GM12878 (cell line): ENCODE measurements at regions not wholly inside any gene's neighbourhood (a gene's known extent, or its start where the extent isn't known, plus 50 kb on each side); places are given as distances from the start of the nearest gene placed in this dataset.

ENCODE experiments used
- ATAC-seq: fragments of 200-7000 bp; cut with Tn5 transposase; 3 replicates; pipeline ENCODE4 v1.9.1; 2020; ENCODE audit warnings: mild to moderate bottlenecking, moderate library complexity
- BruUV-seq: library from RNA; stranded (reverse); fragments of 400-500 nt; replicated peaks from 2 replicates; lab custom pipeline; 2021; lab: Mats Ljungman, UMichigan
- CTCF ChIA-PET: fragments of 300-600 bp; sonication (Branson Sonifier 250); formaldehyde crosslinking; extraction: SDS; loops from one replicate; lab custom pipeline; 2021; ENCODE audit warnings: inconsistent platforms; lab: Yijun Ruan, JAX
- POLR2A ChIA-PET: fragments of 350-600 bp; formaldehyde crosslinking; extraction: SDS; loops from one replicate; lab custom pipeline; 2021; ENCODE audit warnings: inconsistent platforms; lab: Charles Lee
- RAD21 ChIA-PET: fragments of 300-600 bp; sonication (Branson Sonifier 250); formaldehyde crosslinking; loops from one replicate; lab custom pipeline; 2023; ENCODE audit warnings: antibody characterized with exemption; ENCODE audit not compliant: unreplicated experiment; lab: Charles Lee
- SMC1A ChIA-PET: fragments of 300-600 bp; sonication (Branson Sonifier 250); formaldehyde crosslinking; loops from one replicate; lab custom pipeline; 2023; ENCODE audit not compliant: unreplicated experiment, uncharacterized antibody; lab: Charles Lee
- DNase-seq: peaks from one replicate; pipeline ENCODE4 v3.0.0-alpha.2; 2011; ENCODE audit warnings: low read depth, low spot score
- FAIRE-seq: peaks from 3 replicates; lab custom pipeline; 2011; peaks lifted over from hg19 to GRCh38; lab: Jason Lieb, UNC
- H2AFZ ChIP-seq: 2 replicates; pipeline ENCODE4 v1.6.0; 2011; ENCODE audit warnings: low read depth, low read length, control low read depth; ENCODE audit not compliant: control insufficient read depth
- H3K27ac ChIP-seq: 2 replicates; pipeline ENCODE4 v1.5.1; 2011; ENCODE audit warnings: control low read depth; ENCODE audit not compliant: control insufficient read depth, insufficient read depth
- H3K27me3 ChIP-seq, 2 experiments: replicated peaks in 1 of 2; 2 replicates each; pipeline versions ENCODE4 v1.6.0 to v1.6.1; 2011; ENCODE audit warnings: low read length in 1 of 2; ENCODE audit not compliant: control insufficient read depth in 2 of 2, insufficient read depth in 2 of 2
- H3K36me3 ChIP-seq, 2 experiments: 2 replicates each; pipeline ENCODE4 v1.5.1; 2011; ENCODE audit warnings: low read length in 1 of 2; ENCODE audit not compliant: control insufficient read depth in 2 of 2, insufficient read depth in 2 of 2
- H3K4me1 ChIP-seq: 2 replicates; pipeline ENCODE4 v1.6.1; 2011; ENCODE audit warnings: mild to moderate bottlenecking, low read length, moderate library complexity, mixed read lengths; ENCODE audit not compliant: control insufficient read depth, insufficient read depth
- H3K4me2 ChIP-seq: 2 replicates; pipeline ENCODE4 v1.6.0; 2011; ENCODE audit warnings: control low read depth; ENCODE audit not compliant: control insufficient read depth, insufficient read depth
- H3K4me3 ChIP-seq: fragments of 200-600 bp; sonication (generic); 2 replicates; pipeline ENCODE4 v1.5.1; 2016
- H3K79me2 ChIP-seq: 2 replicates; pipeline ENCODE4 v1.6.0; 2011; ENCODE audit warnings: low read length; ENCODE audit not compliant: control insufficient read depth, insufficient read depth
- H3K9ac ChIP-seq: 2 replicates; pipeline ENCODE4 v1.8.0; 2011; ENCODE audit warnings: low read length, control low read depth, mixed read lengths; ENCODE audit not compliant: control insufficient read depth, insufficient read depth
- H3K9me3 ChIP-seq: replicated peaks from 3 replicates; pipeline ENCODE4 v1.5.1; 2011; ENCODE audit warnings: mild to moderate bottlenecking, low read length; ENCODE audit not compliant: control insufficient read depth, insufficient read depth
- H4K20me1 ChIP-seq: 2 replicates; pipeline ENCODE4 v1.6.0; 2011; ENCODE audit not compliant: control insufficient read depth, insufficient read depth
- BCL11A ChIP-seq: IDR thresholded peaks from 2 replicates; pipeline ENCODE4 v1.6.1; 2011; ENCODE audit warnings: low read depth, low read length
- CBFB ChIP-seq: IDR thresholded peaks from 2 replicates; pipeline ENCODE4 v1.6.1; 2016; ENCODE audit warnings: antibody characterized with exemption, low read depth
- CEBPB ChIP-seq, 2 experiments: fragments of 150-350 bp in 1 of 2; IDR thresholded peaks; 2 replicates each; pipeline ENCODE4 v1.6.1; 2012 to 2014; ENCODE audit warnings: low read depth in 2 of 2, low read length in 2 of 2, borderline replicate concordance in 1 of 2, inconsistent platforms in 1 of 2
- E4F1 ChIP-seq: fragments of 450-650 bp; IDR thresholded peaks from 2 replicates; pipeline ENCODE4 v1.6.1; 2018; ENCODE audit warnings: borderline replicate concordance, mild to moderate bottlenecking; ENCODE audit not compliant: partially characterized antibody
- FOXK2 ChIP-seq: fragments of 450-650 bp; IDR thresholded peaks from 2 replicates; pipeline ENCODE4 v1.6.1; 2017; ENCODE audit warnings: mild to moderate bottlenecking, moderate library complexity
- HDGF ChIP-seq: fragments of 450-650 bp; IDR thresholded peaks from 2 replicates; pipeline ENCODE4 v1.6.1; 2016; ENCODE audit warnings: antibody characterized with exemption
- MXI1 ChIP-seq: fragments of 150-350 bp; IDR thresholded peaks from 2 replicates; pipeline ENCODE4 v1.6.1; 2011; ENCODE audit warnings: low read depth, mild to moderate bottlenecking, inconsistent platforms, low read length, improper control_type of control experiment
- PKNOX1 ChIP-seq: fragments of 450-650 bp; IDR thresholded peaks from 2 replicates; pipeline ENCODE4 v1.6.1; 2016; ENCODE audit warnings: mild to moderate bottlenecking
- TARDBP ChIP-seq: IDR thresholded peaks from 2 replicates; pipeline ENCODE4 v1.6.1; 2016; ENCODE audit warnings: borderline replicate concordance
- ZNF384 ChIP-seq: IDR thresholded peaks from 2 replicates; pipeline ENCODE4 v1.6.1; 2012; ENCODE audit warnings: low read depth, mild to moderate bottlenecking, low read length, improper control_type of control experiment, borderline replicate concordance
- WGBS: methylation state at CpG from one replicate; pipeline ENCODE4 v1.1.6; 2016; ENCODE audit warnings: low lambda C conversion rate; ENCODE audit not compliant: insufficient replicate concordance, insufficient coverage; ENCODE audit errors: missing lambda C conversion rate; 5-methylcytosine and 5-hydroxymethylcytosine counted together
- in situ Hi-C: fragments of 300-500 bp; cut with MboI; formaldehyde crosslinking; loops from 9 replicates; pipeline ENCODE4 v1.14.3; 2018; ENCODE audit warnings: mixed read lengths
- intact Hi-C: fragments of 100-400 bp; cut with micrococcal nuclease; formaldehyde crosslinking; loops from one replicate; pipeline ENCODE4 v1.14.2; 2022; ENCODE audit not compliant: unreplicated experiment
- TF ChIP-seq, protein P1 (sequence below): IDR thresholded peaks from 2 replicates; pipeline ENCODE4 v1.6.1; 2012; ENCODE audit warnings: low read depth, low read length, improper control_type of control experiment
- TF ChIP-seq, protein P2 (sequence below): IDR thresholded peaks from 2 replicates; pipeline ENCODE4 v1.6.1; 2012; ENCODE audit warnings: low read depth, low read length, improper control_type of control experiment
- TF ChIP-seq, protein P3 (sequence below): fragments of 150-350 bp; IDR thresholded peaks from 2 replicates; pipeline ENCODE4 v1.6.1; 2014; ENCODE audit warnings: mild to moderate bottlenecking, low read depth, low read length
- TF ChIP-seq, protein P4 (sequence below): IDR thresholded peaks from 2 replicates; pipeline ENCODE4 v1.6.1; 2012; ENCODE audit warnings: low read depth, low read length, improper control_type of control experiment

GRCh38 chr22:48649031-48649430 lies 1178.6 kb downstream of the BRD1 start (continued):
- no peak for TF ChIP-seq E4F1
- TF ChIP-seq, all 136 proteins: peak for 0

- Histone ChIP-seq H3K79me2 (no peaks in the 10 kb centered on the region), H4K20me1 (no peaks in the 10 kb centered on the region), H3K9ac (no peak overlapping the region), H3K27me3 (no peaks in the 10 kb centered on the region), H3K4me2 (no peak overlapping the region), H3K4me1 (no peaks in the 10 kb centered on the region), H3K27ac (no peak overlapping the region), H3K9me3 (no peaks in the 10 kb centered on the region; the same call in 2 of the 3 replicates), H3K36me3 (no peaks in the 10 kb centered on the region), H2AFZ (no peak overlapping the region), H3K4me3 (no peak overlapping the region)
- WGBS: 41% methylated on average over 25 of the region's 25 CpGs
- no TSS peak for BruUV-seq
- CTCF ChIA-PET: no interaction called here
- POLR2A ChIA-PET: no interaction called here
- FAIRE-seq (no peak), ATAC-seq (no peak), DNase-seq (no peak)
- RAD21 ChIA-PET: no interaction called here
- intact Hi-C loops (no loop called here), in situ Hi-C loops (no loop called here)
- SMC1A ChIA-PET: no interaction called here
- TF ChIP-seq, protein P1, sequence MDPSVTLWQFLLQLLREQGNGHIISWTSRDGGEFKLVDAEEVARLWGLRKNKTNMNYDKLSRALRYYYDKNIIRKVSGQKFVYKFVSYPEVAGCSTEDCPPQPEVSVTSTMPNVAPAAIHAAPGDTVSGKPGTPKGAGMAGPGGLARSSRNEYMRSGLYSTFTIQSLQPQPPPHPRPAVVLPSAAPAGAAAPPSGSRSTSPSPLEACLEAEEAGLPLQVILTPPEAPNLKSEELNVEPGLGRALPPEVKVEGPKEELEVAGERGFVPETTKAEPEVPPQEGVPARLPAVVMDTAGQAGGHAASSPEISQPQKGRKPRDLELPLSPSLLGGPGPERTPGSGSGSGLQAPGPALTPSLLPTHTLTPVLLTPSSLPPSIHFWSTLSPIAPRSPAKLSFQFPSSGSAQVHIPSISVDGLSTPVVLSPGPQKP: no peak
- TF ChIP-seq CBFB (no peak), TARDBP (no peak), BCL11A (no peak), PKNOX1 (no peak), ZNF384 (no peak), MXI1 (no peak), HDGF (no peak), FOXK2 (no peak), CEBPB (IDR thresholded peaks at IDR 0.05; ENCODE audit: borderline replicate concordance in 1 of 2, low read depth in 2 of 2, low read length in 2 of 2) (no peak)
- TF ChIP-seq, protein P2, sequence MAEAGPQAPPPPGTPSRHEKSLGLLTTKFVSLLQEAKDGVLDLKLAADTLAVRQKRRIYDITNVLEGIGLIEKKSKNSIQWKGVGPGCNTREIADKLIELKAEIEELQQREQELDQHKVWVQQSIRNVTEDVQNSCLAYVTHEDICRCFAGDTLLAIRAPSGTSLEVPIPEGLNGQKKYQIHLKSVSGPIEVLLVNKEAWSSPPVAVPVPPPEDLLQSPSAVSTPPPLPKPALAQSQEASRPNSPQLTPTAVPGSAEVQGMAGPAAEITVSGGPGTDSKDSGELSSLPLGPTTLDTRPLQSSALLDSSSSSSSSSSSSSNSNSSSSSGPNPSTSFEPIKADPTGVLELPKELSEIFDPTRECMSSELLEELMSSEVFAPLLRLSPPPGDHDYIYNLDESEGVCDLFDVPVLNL: no peak
- TF ChIP-seq, protein P3, sequence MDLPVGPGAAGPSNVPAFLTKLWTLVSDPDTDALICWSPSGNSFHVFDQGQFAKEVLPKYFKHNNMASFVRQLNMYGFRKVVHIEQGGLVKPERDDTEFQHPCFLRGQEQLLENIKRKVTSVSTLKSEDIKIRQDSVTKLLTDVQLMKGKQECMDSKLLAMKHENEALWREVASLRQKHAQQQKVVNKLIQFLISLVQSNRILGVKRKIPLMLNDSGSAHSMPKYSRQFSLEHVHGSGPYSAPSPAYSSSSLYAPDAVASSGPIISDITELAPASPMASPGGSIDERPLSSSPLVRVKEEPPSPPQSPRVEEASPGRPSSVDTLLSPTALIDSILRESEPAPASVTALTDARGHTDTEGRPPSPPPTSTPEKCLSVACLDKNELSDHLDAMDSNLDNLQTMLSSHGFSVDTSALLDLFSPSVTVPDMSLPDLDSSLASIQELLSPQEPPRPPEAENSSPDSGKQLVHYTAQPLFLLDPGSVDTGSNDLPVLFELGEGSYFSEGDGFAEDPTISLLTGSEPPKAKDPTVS: no peak
- TF ChIP-seq, protein P4, sequence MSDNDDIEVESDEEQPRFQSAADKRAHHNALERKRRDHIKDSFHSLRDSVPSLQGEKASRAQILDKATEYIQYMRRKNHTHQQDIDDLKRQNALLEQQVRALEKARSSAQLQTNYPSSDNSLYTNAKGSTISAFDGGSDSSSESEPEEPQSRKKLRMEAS: no peak
Observed at GRCh38 chr22:48647606-48648515, 1179.8 kb downstream of the BRD1 start.
